ACHN (cell line): ENCODE measurements at regions not wholly inside any gene's neighbourhood (a gene's known extent, or its start where the extent isn't known, plus 50 kb on each side); places are given as distances from the start of the nearest gene placed in this dataset.

Source experiments
- DNase-seq: peaks from one replicate; pipeline ENCODE4 v3.0.0-alpha.2; 2015
- in situ Hi-C: cut with HindIII; loops from 2 replicates; pipeline ENCODE4 v1.10.0; 2017; ENCODE audit warnings: low sequenced_read_pairs, low pct_ligation_motif_present, low pct_unique_long_range_greater_than_20kb

GRCh38 chr11:90867416-90867815 is 644.6 kb upstream of the CHORDC1 start:
- no peak for DNase-seq
- in situ Hi-C loops, result no loop called here

- no peak for DNase-seq
- in situ Hi-C loops, result no loop called here
Measured at GRCh38 chr11:90856790-90857189, 633.9 kb upstream of the CHORDC1 start.

- no peak for DNase-seq
- in situ Hi-C loops, result no loop called here
Measured at GRCh38 chr11:90855531-90855930, 632.7 kb upstream of the CHORDC1 start.

- in situ Hi-C loops, result no loop called here
- no peak for DNase-seq
Measured at GRCh38 chr11:90851196-90851595, 628.3 kb upstream of the CHORDC1 start.

GRCh38 chr11:90849312-90849711 is 626.5 kb upstream of the CHORDC1 start:
- DNase-seq, result no peak
- in situ Hi-C loops, result no loop called here

DNA sequence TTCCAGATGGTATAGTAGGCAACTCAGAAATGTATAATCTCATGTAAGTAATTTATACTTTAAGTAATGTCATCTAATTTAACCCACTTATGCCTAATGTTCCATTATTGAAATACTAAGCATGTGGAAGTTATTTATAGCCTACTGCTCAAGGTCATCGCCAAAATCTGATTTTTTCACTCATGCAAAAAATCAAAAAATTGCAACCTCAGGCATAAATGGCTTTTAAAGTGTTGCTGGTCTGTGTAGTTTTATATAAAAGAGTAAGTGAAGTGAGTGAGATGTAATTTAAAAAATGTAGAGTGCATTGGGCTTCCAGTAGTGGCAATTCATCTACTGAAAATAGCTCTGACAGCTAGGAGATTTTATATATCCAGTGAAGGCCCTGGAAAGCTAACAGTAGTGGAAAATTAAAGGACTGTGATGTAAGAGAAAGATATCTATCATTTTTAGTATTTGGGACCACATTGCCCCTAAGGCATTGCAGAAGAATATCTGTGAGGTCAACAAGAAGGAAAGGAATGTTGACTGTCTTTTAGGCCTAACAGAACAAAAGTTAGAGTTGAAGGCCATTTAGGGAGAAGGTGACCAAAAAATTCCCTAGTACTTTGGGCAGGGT is 624.5 kb upstream of the CHORDC1 start:
- DNase-seq, result no peak
- in situ Hi-C loops, result no loop called here

DNA sequence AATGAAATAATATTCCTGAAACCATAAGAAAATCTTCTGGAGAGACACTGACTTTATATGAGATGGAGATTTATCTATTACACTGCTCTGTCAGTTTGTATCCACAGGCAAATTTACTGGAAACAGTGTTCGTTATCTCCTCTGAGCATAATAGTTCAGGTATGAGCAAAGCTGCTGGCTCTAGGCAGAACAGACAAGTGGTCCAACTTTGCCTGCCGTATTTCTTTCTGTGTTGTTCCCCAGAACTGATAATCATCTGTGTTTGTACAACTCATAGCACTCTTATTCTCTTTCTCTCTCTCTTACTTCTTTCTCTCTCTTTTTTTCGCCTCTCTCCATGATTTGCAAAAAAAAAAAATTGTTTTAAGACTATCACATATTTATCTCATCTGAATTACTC is 623.8 kb upstream of the CHORDC1 start:
- in situ Hi-C loops, result no loop called here
- DNase-seq, result no peak

- DNase-seq, result no peak
- in situ Hi-C loops, result no loop called here
Measured at GRCh38 chr11:90845799-90846198, 623.0 kb upstream of the CHORDC1 start.

DNA sequence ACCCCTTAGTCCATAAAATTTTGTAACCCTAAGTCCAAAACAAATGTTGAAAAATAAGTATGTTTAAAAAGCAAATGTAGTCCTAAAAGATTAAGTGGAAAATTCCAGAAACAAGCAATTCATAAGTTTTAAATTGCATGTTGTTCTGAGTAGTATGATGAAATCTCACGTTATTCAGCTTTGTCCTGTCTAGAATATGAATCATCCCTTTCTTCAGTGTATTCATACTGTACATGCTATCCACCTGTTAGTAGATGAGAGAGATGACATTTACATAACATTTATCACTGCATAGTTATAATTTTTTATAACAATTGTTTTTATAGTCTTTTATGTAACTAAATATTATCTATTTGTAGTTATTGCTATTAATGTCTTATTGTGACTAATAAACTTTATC is 622.3 kb upstream of the CHORDC1 start:
- in situ Hi-C loops, result no loop called here
- DNase-seq, result no peak

DNA sequence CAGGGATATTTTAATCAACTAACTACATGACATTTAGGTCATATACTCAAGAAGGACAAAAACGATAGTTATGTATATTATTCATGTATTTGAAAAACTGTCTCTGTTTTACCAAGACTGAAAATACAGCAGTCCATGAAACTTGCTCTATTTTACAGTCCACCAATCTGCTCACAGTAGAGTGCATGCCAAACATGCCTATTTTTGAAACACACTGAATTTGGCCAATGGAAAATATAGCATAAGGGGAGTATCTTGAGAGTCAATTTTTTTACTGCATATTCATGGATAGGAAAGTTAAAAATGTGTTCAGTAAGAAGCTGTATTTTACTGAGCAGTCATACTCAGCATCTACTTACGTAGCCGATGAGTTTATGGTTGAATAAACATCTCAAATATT is 621.2 kb upstream of the CHORDC1 start:
- in situ Hi-C loops, result no loop called here
- no peak for DNase-seq

GRCh38 chr11:90842681-90843080 is 619.8 kb upstream of the CHORDC1 start:
- no peak for DNase-seq
- in situ Hi-C loops, result no loop called here

DNA sequence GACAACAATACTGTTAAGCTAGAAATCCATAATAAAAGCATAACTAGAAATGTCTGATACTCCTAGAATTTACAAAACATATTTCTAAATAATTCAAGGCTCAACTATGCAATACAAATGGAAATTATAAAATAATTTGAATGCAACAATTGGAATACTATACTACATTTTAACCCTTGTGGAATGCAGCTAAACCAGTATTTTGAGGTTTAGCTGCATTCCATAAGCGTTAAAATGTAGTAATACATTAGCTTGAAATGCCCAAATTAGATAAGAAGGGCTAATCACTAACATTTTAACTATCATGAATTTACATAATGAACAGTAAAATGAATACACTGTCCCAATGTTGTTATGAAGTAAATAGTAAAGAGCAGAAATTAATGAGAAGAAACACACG is 617.2 kb upstream of the CHORDC1 start:
- in situ Hi-C loops, result no loop called here
- no peak for DNase-seq

GRCh38 chr11:90836031-90836430 is 613.2 kb upstream of the CHORDC1 start:
- in situ Hi-C loops, result no loop called here
- no peak for DNase-seq

GRCh38 chr11:90823446-90823845 is 600.6 kb upstream of the CHORDC1 start:
- in situ Hi-C loops, result no loop called here
- DNase-seq, result no peak

GRCh38 chr11:90822996-90823395 is 600.1 kb upstream of the CHORDC1 start:
- in situ Hi-C loops, result no loop called here
- no peak for DNase-seq

DNA sequence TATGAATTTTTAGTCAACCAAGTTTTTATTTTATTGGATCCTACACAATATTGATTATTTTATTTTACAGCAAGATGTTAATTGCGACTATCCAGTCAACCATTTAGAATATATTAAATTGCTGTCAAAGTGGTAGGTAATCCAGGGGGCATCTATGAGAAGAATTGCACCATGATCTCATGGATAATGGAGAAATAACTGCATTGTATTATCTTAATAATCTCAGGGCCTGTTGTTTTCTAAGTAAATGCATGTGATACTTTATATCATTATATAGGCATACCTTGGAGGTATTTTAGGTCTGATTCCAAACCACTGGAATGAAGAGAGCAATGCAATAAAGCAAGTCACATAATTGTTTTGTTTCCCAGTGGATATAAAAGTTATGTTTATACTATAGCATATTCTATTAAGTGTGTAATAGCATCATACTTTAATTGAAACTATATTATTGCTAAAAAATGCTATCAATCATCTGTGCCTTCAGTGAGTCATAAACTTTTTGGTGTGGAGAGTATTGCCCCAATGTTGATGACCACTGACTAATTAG is 595.4 kb upstream of the CHORDC1 start:
- DNase-seq, result no peak
- in situ Hi-C loops, result no loop called here

DNA sequence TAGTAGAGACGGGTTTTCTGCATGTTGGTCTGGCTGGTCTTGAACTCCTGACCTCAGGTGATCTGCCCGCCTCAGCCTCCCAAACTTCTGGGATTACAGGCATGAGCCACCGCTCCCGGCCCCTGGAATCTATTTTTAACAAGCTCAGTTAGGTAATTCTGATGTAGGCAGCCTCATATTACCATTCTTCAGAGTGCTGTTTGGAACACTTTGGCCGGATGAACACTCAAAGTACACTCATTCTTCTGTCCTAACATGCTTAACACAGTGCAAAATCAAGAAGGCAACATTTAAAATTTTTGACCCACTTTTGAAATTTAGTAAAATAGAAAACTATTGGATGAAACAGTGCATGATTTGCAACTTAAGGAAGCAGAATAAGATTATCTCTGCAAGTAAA is 586.7 kb upstream of the CHORDC1 start:
- no peak for DNase-seq
- in situ Hi-C loops, result no loop called here

DNA sequence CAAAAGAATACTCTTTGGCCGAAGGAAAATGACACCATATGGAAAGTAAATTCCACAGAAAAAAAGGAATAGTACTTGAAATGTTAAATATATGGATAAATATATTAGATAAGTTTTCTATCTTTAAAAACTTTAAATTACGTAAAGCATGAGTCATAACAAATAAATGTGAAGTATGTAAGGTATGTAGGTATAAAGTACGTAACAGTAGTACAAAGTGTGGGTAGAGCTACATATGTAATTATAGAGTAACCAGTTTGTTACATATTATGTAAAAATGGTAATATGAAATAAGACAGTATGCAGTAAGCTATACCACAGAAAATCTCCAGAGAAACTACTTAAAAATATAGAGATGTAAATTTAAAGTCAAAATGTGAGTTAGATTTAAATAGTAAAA is 582.3 kb upstream of the CHORDC1 start:
- DNase-seq, result no peak
- in situ Hi-C loops, result no loop called here

GRCh38 chr11:90803831-90804230 is 581.0 kb upstream of the CHORDC1 start:
- no peak for DNase-seq
- in situ Hi-C loops, result no loop called here

GRCh38 chr11:90803366-90803765 is 580.5 kb upstream of the CHORDC1 start:
- in situ Hi-C loops, result no loop called here
- DNase-seq, result no peak

GRCh38 chr11:90798769-90799168 is 575.9 kb upstream of the CHORDC1 start:
- in situ Hi-C loops, result no loop called here
- no peak for DNase-seq
